ENCODE measurements at regions not wholly inside any gene's neighbourhood (a gene's known extent, or its start where the extent isn't known, plus 50 kb on each side); places are given as distances from the start of the nearest gene placed in this dataset.

GRCh38 chr18:61605376-61606067 is 272.3 kb downstream of the CDH20 start:
- TF ChIP-seq ZNF8 (CRISPR knock-in tag; IDR thresholded peaks at IDR 0.05) (no peak), POU6F1 (CRISPR knock-in tag; IDR thresholded peaks at IDR 0.05; ENCODE audit: borderline replicate concordance, low read depth) (no peak), ZNF70 (CRISPR knock-in tag; IDR thresholded peaks at IDR 0.05) (no peak), ESRRG (CRISPR knock-in tag; IDR thresholded peaks at IDR 0.05) (no peak), OSR1 (CRISPR knock-in tag; IDR thresholded peaks at IDR 0.05) (no peak), TOX (CRISPR knock-in tag; IDR thresholded peaks at IDR 0.05; ENCODE audit: borderline replicate concordance) (no peak), PATZ1 (CRISPR knock-in tag; IDR thresholded peaks at IDR 0.05; ENCODE audit: borderline replicate concordance) (no peak), PPARA (CRISPR knock-in tag; IDR thresholded peaks at IDR 0.05; ENCODE audit: borderline replicate concordance) (no peak), SNAI2 (CRISPR knock-in tag; IDR thresholded peaks at IDR 0.05) (no peak), CSDC2 (CRISPR knock-in tag; IDR thresholded peaks at IDR 0.05) (no peak), ZC3H10 (CRISPR knock-in tag; IDR thresholded peaks at IDR 0.05) (no peak)
- ATAC-seq, result no peak
